Liver (tissue), 3 donors: ENCODE measurements at regions not wholly inside any gene's neighbourhood (a gene's known extent, or its start where the extent isn't known, plus 50 kb on each side); places are given as distances from the start of the nearest gene placed in this dataset.

Experiments
- CTCF ChIP-seq: fragments of 150-350 bp; IDR thresholded peaks from 2 replicates; pipeline ENCODE4 v1.5.1; 2017; ENCODE audit warnings: improper control_type of control experiment, low read depth, low read length; ENCODE audit not compliant: missing input control
- RAD21 ChIP-seq, 2 donors: IDR thresholded peaks; 2 replicates each; pipeline ENCODE4 v1.6.1; 2016; ENCODE audit warnings: antibody characterized with exemption in 2 of 2, mild to moderate bottlenecking in 2 of 2
- REST ChIP-seq: IDR thresholded peaks from 2 replicates; pipeline ENCODE4 v1.6.1; 2016; ENCODE audit warnings: antibody characterized with exemption, mild to moderate bottlenecking
- RXRA ChIP-seq, 2 donors: IDR thresholded peaks; 2 replicates each; pipeline ENCODE4 v1.6.1; 2017 to 2018; ENCODE audit warnings: antibody characterized with exemption in 2 of 2, mild to moderate bottlenecking in 1 of 2
- donor health status: healthy.
- donor health status: healthy.

GRCh38 chr5:77882670-77883257, 106.6 kb upstream of the TBCA start:
- TF ChIP-seq CTCF (no peak), RXRA (IDR thresholded peaks at IDR 0.05) (no peak), RAD21 (IDR thresholded peaks at IDR 0.05) (no peak), REST (no peak)
